GM23338 (cell line): ENCODE measurements at regions not wholly inside any gene's neighbourhood (a gene's known extent, or its start where the extent isn't known, plus 50 kb on each side); places are given as distances from the start of the nearest gene placed in this dataset.

Experiments
- ATAC-seq: fragments of 200-7000 bp; cut with Tn5 transposase; 3 replicates; pipeline ENCODE4 v1.9.1; 2020
- DNase-seq: peaks from one replicate; pipeline ENCODE4 v3.0.0-alpha.2; 2015; ENCODE audit warnings: low spot score
- H2AFZ ChIP-seq: fragments of 200-600 bp; sonication (generic); 2 replicates; pipeline ENCODE4 v1.8.0; 2016; ENCODE audit warnings: antibody characterized with exemption, mild to moderate bottlenecking, moderate library complexity
- H3F3A ChIP-seq: fragments of 200-600 bp; sonication (generic); replicated peaks from 2 replicates; pipeline ENCODE4 v1.8.0; 2017; ENCODE audit warnings: antibody characterized with exemption, mixed run types, low read depth
- H3K27ac ChIP-seq: fragments of 200-600 bp; sonication (generic); 2 replicates; pipeline ENCODE4 v1.6.1; 2016; ENCODE audit warnings: low read depth
- H3K27me3 ChIP-seq: fragments of 200-600 bp; sonication (generic); 2 replicates; pipeline ENCODE4 v1.8.0; 2016; ENCODE audit warnings: mild to moderate bottlenecking, mixed run types, moderate library complexity; ENCODE audit not compliant: insufficient read depth
- H3K36me3 ChIP-seq: fragments of 200-600 bp; sonication (generic); 2 replicates; pipeline ENCODE4 v1.8.0; 2016; ENCODE audit warnings: mild to moderate bottlenecking; ENCODE audit not compliant: insufficient read depth
- H3K4me1 ChIP-seq: fragments of 200-600 bp; sonication (generic); 2 replicates; pipeline ENCODE4 v1.8.0; 2016; ENCODE audit warnings: mild to moderate bottlenecking, moderate library complexity; ENCODE audit not compliant: insufficient read depth
- H3K4me2 ChIP-seq: fragments of 200-600 bp; sonication (generic); 2 replicates; pipeline ENCODE4 v1.7.1; 2017; ENCODE audit warnings: mixed run types
- H3K4me3 ChIP-seq: fragments of 200-600 bp; sonication (generic); 2 replicates; pipeline ENCODE4 v1.6.1; 2016; ENCODE audit warnings: mixed run types
- H3K79me2 ChIP-seq: fragments of 200-600 bp; sonication (generic); replicated peaks from 2 replicates; pipeline ENCODE4 v1.8.0; 2017; ENCODE audit warnings: mild to moderate bottlenecking; ENCODE audit not compliant: insufficient read depth
- H3K9me2 ChIP-seq: fragments of 200-600 bp; sonication (generic); 2 replicates; pipeline ENCODE4 v1.8.0; 2017; ENCODE audit not compliant: insufficient read depth
- H4K20me1 ChIP-seq: fragments of 200-600 bp; sonication (generic); replicated peaks from 2 replicates; pipeline ENCODE4 v1.8.0; 2017; ENCODE audit warnings: mild to moderate bottlenecking; ENCODE audit not compliant: insufficient read depth
- H3K27ac Mint-ChIP-seq: 2 replicates; pipeline ENCODE4 v1.8.0; 2020; ENCODE audit warnings: inconsistent platforms, mild to moderate bottlenecking, moderate library complexity, mixed read lengths
- H3K27me3 Mint-ChIP-seq: 3 replicates; pipeline ENCODE4 v1.8.0; 2022; ENCODE audit warnings: low read depth, mild to moderate bottlenecking, moderate library complexity, mixed read lengths, inconsistent platforms; ENCODE audit not compliant: insufficient read depth, poor library complexity
- H3K36me3 Mint-ChIP-seq: 3 replicates; pipeline ENCODE4 v1.8.0; 2021; ENCODE audit warnings: low read depth, mild to moderate bottlenecking, inconsistent platforms, moderate library complexity, mixed read lengths
- H3K4me1 Mint-ChIP-seq: 3 replicates; pipeline ENCODE4 v1.8.0; 2020; ENCODE audit warnings: mild to moderate bottlenecking, inconsistent platforms, mixed read lengths
- H3K4me3 Mint-ChIP-seq: 3 replicates; pipeline ENCODE4 v1.8.0; 2021; ENCODE audit warnings: moderate library complexity, mild to moderate bottlenecking, inconsistent platforms, mixed read lengths
- H3K9me3 Mint-ChIP-seq: 3 replicates; pipeline ENCODE4 v1.8.0; 2020; ENCODE audit warnings: moderate library complexity, mild to moderate bottlenecking, inconsistent platforms, mixed read lengths
- CREB1 ChIP-seq: fragments of 250-450 bp; sonication (Bioruptor Pico); IDR thresholded peaks from 2 replicates; pipeline ENCODE4 v1.5.0; 2020; ENCODE audit warnings: low read depth, mild to moderate bottlenecking, moderate library complexity
- EZH2 ChIP-seq: fragments of 200-600 bp; sonication (generic); IDR thresholded peaks from one replicate; pipeline ENCODE4 v1.8.0; 2017; ENCODE audit warnings: antibody characterized with exemption, mild to moderate bottlenecking, low read depth; ENCODE audit not compliant: unreplicated experiment
- EZH2phosphoT487 ChIP-seq: fragments of 200-600 bp; sonication (generic); IDR thresholded peaks from one replicate; pipeline ENCODE4 v1.8.1; 2018; ENCODE audit warnings: antibody characterized with exemption; ENCODE audit not compliant: unreplicated experiment
- JUNB ChIP-seq: IDR thresholded peaks from one replicate; pipeline ENCODE4 v1.6.1; 2016; ENCODE audit warnings: antibody characterized with exemption; ENCODE audit not compliant: unreplicated experiment
- NANOG ChIP-seq: IDR thresholded peaks from 2 replicates; pipeline ENCODE4 v1.6.1; 2016; ENCODE audit warnings: antibody characterized with exemption, borderline replicate concordance
- POLR2AphosphoS5 ChIP-seq: IDR thresholded peaks from 2 replicates; pipeline ENCODE4 v1.6.1; 2016; ENCODE audit warnings: antibody characterized with exemption, low read depth
- STAT1 ChIP-seq: IDR thresholded peaks from one replicate; pipeline ENCODE4 v1.6.1; 2016; ENCODE audit warnings: antibody characterized with exemption; ENCODE audit not compliant: unreplicated experiment
- ZNF114 ChIP-seq: fragments of 250-450 bp; sonication (Bioruptor Pico); IDR thresholded peaks from 2 replicates; pipeline ENCODE4 v1.5.0; 2020; ENCODE audit warnings: mild to moderate bottlenecking, moderate library complexity
- ZNF331 ChIP-seq: fragments of 250-450 bp; sonication (Bioruptor Pico); IDR thresholded peaks from 2 replicates; pipeline ENCODE4 v1.5.0; 2020; ENCODE audit warnings: low read depth, mild to moderate bottlenecking, moderate library complexity
- TF ChIP-seq, protein P1 (sequence below): IDR thresholded peaks from 2 replicates; pipeline ENCODE4 v1.6.1; 2016; ENCODE audit warnings: antibody characterized with exemption
- TF ChIP-seq, protein P2 (sequence below): IDR thresholded peaks from one replicate; pipeline ENCODE4 v1.6.1; 2018; ENCODE audit warnings: antibody characterized with exemption; ENCODE audit not compliant: unreplicated experiment
- TF ChIP-seq, protein P3 (sequence below): fragments of 250-450 bp; sonication (Bioruptor Pico); IDR thresholded peaks from 2 replicates; pipeline ENCODE4 v1.5.0; 2020; ENCODE audit warnings: mild to moderate bottlenecking, moderate library complexity
- TF ChIP-seq, protein P4 (sequence below), 2 experiments: fragments of 200-600 bp in 1 of 2; sonication (generic) in 1 of 2; conservative IDR thresholded peaks; 2 replicates each; pipeline versions ENCODE4 v1.5.1 to v1.6.1; 2016 to 2017; ENCODE audit warnings: antibody characterized with exemption in 2 of 2, low read depth in 2 of 2, mild to moderate bottlenecking in 2 of 2, moderate library complexity in 1 of 2

DNA sequence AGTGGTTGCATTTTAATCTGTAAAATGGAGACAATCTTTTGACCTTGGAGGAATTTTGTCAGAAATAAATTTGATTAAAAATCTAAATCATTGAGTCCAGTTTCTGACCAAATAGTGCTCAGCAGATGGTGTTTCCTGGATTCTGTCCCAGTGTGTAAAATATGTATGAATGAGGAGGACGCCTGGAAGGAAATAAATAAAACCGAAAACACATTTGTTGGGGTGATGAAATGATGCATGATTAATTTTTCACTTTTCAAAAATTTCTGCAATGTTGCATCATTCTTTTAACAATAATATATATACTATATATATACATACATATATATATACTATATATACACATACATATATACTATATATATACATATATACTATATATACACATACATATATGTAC lies 261.1 kb upstream of the TRIB2 start:
- H3K27ac Mint-ChIP-seq = no peak overlapping the region
- Histone ChIP-seq H3K27ac (no peak overlapping the region), H3K9me2 (no peaks in the 10 kb centered on the region), H2AFZ (no peak overlapping the region), H3F3A (no peaks in the 10 kb centered on the region), H3K36me3 (no peaks in the 10 kb centered on the region), H3K4me3 (no peak overlapping the region), H3K4me2 (no peak overlapping the region), H3K27me3 (no peaks in the 10 kb centered on the region), H4K20me1 (no peaks in the 10 kb centered on the region), H3K79me2 (no peaks in the 10 kb centered on the region), H3K4me1 (no peaks in the 10 kb centered on the region; the same call in 1 of the 2 replicates)
- H3K4me3 Mint-ChIP-seq = no peak overlapping the region
- peaks cover 2% of the 10 kb centered on the region for H3K27me3 Mint-ChIP-seq
- H3K4me1 Mint-ChIP-seq = peaks cover 7% of the 10 kb centered on the region; the same call in 2 of the 3 replicates
- TF ChIP-seq STAT1 (no peak), NANOG (no peak), ZNF331 (CRISPR knock-in tag) (no peak), EZH2phosphoT487 (no peak), EZH2 (no peak), CREB1 (CRISPR knock-in tag) (no peak), POLR2AphosphoS5 (no peak), JUNB (no peak), ZNF114 (CRISPR knock-in tag) (no peak)
- TF ChIP-seq, protein P1, sequence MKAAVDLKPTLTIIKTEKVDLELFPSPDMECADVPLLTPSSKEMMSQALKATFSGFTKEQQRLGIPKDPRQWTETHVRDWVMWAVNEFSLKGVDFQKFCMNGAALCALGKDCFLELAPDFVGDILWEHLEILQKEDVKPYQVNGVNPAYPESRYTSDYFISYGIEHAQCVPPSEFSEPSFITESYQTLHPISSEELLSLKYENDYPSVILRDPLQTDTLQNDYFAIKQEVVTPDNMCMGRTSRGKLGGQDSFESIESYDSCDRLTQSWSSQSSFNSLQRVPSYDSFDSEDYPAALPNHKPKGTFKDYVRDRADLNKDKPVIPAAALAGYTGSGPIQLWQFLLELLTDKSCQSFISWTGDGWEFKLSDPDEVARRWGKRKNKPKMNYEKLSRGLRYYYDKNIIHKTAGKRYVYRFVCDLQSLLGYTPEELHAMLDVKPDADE = no peak
- TF ChIP-seq, protein P2, sequence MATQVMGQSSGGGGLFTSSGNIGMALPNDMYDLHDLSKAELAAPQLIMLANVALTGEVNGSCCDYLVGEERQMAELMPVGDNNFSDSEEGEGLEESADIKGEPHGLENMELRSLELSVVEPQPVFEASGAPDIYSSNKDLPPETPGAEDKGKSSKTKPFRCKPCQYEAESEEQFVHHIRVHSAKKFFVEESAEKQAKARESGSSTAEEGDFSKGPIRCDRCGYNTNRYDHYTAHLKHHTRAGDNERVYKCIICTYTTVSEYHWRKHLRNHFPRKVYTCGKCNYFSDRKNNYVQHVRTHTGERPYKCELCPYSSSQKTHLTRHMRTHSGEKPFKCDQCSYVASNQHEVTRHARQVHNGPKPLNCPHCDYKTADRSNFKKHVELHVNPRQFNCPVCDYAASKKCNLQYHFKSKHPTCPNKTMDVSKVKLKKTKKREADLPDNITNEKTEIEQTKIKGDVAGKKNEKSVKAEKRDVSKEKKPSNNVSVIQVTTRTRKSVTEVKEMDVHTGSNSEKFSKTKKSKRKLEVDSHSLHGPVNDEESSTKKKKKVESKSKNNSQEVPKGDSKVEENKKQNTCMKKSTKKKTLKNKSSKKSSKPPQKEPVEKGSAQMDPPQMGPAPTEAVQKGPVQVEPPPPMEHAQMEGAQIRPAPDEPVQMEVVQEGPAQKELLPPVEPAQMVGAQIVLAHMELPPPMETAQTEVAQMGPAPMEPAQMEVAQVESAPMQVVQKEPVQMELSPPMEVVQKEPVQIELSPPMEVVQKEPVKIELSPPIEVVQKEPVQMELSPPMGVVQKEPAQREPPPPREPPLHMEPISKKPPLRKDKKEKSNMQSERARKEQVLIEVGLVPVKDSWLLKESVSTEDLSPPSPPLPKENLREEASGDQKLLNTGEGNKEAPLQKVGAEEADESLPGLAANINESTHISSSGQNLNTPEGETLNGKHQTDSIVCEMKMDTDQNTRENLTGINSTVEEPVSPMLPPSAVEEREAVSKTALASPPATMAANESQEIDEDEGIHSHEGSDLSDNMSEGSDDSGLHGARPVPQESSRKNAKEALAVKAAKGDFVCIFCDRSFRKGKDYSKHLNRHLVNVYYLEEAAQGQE = no peak
- TF ChIP-seq, protein P3, sequence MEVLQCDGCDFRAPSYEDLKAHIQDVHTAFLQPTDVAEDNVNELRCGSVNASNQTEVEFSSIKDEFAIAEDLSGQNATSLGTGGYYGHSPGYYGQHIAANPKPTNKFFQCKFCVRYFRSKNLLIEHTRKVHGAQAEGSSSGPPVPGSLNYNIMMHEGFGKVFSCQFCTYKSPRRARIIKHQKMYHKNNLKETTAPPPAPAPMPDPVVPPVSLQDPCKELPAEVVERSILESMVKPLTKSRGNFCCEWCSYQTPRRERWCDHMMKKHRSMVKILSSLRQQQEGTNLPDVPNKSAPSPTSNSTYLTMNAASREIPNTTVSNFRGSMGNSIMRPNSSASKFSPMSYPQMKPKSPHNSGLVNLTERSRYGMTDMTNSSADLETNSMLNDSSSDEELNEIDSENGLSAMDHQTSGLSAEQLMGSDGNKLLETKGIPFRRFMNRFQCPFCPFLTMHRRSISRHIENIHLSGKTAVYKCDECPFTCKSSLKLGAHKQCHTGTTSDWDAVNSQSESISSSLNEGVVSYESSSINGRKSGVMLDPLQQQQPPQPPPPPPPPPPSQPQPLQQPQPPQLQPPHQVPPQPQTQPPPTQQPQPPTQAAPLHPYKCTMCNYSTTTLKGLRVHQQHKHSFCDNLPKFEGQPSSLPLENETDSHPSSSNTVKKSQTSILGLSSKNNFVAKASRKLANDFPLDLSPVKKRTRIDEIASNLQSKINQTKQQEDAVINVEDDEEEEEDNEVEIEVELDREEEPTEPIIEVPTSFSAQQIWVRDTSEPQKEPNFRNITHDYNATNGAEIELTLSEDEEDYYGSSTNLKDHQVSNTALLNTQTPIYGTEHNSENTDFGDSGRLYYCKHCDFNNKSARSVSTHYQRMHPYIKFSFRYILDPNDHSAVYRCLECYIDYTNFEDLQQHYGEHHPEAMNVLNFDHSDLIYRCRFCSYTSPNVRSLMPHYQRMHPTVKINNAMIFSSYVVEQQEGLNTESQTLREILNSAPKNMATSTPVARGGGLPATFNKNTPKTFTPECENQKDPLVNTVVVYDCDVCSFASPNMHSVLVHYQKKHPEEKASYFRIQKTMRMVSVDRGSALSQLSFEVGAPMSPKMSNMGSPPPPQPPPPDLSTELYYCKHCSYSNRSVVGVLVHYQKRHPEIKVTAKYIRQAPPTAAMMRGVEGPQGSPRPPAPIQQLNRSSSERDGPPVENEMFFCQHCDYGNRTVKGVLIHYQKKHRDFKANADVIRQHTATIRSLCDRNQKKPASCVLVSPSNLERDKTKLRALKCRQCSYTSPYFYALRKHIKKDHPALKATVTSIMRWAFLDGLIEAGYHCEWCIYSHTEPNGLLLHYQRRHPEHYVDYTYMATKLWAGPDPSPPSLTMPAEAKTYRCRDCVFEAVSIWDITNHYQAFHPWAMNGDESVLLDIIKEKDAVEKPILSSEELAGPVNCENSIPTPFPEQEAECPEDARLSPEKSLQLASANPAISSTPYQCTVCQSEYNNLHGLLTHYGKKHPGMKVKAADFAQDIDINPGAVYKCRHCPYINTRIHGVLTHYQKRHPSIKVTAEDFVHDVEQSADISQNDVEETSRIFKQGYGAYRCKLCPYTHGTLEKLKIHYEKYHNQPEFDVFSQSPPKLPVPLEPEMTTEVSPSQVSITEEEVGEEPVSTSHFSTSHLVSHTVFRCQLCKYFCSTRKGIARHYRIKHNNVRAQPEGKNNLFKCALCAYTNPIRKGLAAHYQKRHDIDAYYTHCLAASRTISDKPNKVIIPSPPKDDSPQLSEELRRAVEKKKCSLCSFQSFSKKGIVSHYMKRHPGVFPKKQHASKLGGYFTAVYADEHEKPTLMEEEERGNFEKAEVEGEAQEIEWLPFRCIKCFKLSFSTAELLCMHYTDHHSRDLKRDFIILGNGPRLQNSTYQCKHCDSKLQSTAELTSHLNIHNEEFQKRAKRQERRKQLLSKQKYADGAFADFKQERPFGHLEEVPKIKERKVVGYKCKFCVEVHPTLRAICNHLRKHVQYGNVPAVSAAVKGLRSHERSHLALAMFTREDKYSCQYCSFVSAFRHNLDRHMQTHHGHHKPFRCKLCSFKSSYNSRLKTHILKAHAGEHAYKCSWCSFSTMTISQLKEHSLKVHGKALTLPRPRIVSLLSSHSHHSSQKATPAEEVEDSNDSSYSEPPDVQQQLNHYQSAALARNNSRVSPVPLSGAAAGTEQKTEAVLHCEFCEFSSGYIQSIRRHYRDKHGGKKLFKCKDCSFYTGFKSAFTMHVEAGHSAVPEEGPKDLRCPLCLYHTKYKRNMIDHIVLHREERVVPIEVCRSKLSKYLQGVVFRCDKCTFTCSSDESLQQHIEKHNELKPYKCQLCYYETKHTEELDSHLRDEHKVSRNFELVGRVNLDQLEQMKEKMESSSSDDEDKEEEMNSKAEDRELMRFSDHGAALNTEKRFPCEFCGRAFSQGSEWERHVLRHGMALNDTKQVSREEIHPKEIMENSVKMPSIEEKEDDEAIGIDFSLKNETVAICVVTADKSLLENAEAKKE (CRISPR knock-in tag) = no peak
- TF ChIP-seq, protein P4, sequence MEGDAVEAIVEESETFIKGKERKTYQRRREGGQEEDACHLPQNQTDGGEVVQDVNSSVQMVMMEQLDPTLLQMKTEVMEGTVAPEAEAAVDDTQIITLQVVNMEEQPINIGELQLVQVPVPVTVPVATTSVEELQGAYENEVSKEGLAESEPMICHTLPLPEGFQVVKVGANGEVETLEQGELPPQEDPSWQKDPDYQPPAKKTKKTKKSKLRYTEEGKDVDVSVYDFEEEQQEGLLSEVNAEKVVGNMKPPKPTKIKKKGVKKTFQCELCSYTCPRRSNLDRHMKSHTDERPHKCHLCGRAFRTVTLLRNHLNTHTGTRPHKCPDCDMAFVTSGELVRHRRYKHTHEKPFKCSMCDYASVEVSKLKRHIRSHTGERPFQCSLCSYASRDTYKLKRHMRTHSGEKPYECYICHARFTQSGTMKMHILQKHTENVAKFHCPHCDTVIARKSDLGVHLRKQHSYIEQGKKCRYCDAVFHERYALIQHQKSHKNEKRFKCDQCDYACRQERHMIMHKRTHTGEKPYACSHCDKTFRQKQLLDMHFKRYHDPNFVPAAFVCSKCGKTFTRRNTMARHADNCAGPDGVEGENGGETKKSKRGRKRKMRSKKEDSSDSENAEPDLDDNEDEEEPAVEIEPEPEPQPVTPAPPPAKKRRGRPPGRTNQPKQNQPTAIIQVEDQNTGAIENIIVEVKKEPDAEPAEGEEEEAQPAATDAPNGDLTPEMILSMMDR (conservative IDR thresholded peaks at IDR 0.05; ENCODE audit: low read depth in 2 of 2) = no peak
- H3K36me3 Mint-ChIP-seq = no peaks in the 10 kb centered on the region
- ATAC-seq = no peak
- DNase-seq = no peak
- H3K9me3 Mint-ChIP-seq = no peaks in the 10 kb centered on the region
